Left lung (tissue), 4 donors: ENCODE measurements at regions not wholly inside any gene's neighbourhood (a gene's known extent, or its start where the extent isn't known, plus 50 kb on each side); places are given as distances from the start of the nearest gene placed in this dataset.
"Not testable (repeated sequence)": the region's sequence is repeated elsewhere in the genome, so short reads cannot be mapped to it uniquely, and the experiment has no call there.

Source experiments
- ATAC-seq: fragments of 200-7000 bp; cut with Tn5 transposase; one replicate; pipeline ENCODE4 v1.9.1; 2020; ENCODE audit warnings: moderate library complexity
- DNase-seq, 4 donors: peaks; one replicate each; pipeline ENCODE4 v3.0.0-alpha.2; 2013 to 2020
- H3K27ac ChIP-seq, 2 donors: fragments of 200-600 bp; sonication (generic) in 1 of 2; one replicate each; pipeline versions ENCODE4 v1.5.0 to v1.8.0; 2020 to 2021
- H3K27me3 ChIP-seq, 2 donors: fragments of 200-600 bp; sonication (generic) in 1 of 2; one replicate each; pipeline versions ENCODE4 v1.5.0 to v1.8.0; 2020 to 2021
- H3K36me3 ChIP-seq, 2 donors: fragments of 200-600 bp; sonication (generic) in 1 of 2; one replicate each; pipeline versions ENCODE4 v1.5.0 to v1.8.0; 2020 to 2021
- H3K4me1 ChIP-seq, 2 donors: fragments of 200-600 bp; one replicate each; pipeline ENCODE4 v1.8.0; 2021
- H3K4me3 ChIP-seq, 2 donors: fragments of 200-600 bp; sonication (generic) in 1 of 2; one replicate each; pipeline versions ENCODE4 v1.5.0 to v1.8.0; 2020 to 2021; ENCODE audit warnings: mild to moderate bottlenecking in 1 of 2
- H3K9me3 ChIP-seq, 2 donors: fragments of 200-600 bp; sonication (generic) in 1 of 2; one replicate each; pipeline versions ENCODE4 v1.5.0 to v1.8.0; 2020 to 2021
- intact Hi-C, 2 donors: fragments of 100-400 bp; cut with DNase I; formaldehyde crosslinking; loops; one replicate each; pipeline versions ENCODE4 v1.11.2 to v1.14.2; 2022
- TF ChIP-seq, protein P1 (sequence below), 2 donors: fragments of 200-600 bp; sonication (generic) in 1 of 2; IDR thresholded peaks; one replicate each; pipeline versions ENCODE4 v1.5.0 to v1.8.0; 2021; ENCODE audit warnings: antibody characterized with exemption in 2 of 2
- donor health status: DM: no; HTN: yes; CAD: no.
- donor health status: DM: no; HTN: no; CAD: no.

DNA sequence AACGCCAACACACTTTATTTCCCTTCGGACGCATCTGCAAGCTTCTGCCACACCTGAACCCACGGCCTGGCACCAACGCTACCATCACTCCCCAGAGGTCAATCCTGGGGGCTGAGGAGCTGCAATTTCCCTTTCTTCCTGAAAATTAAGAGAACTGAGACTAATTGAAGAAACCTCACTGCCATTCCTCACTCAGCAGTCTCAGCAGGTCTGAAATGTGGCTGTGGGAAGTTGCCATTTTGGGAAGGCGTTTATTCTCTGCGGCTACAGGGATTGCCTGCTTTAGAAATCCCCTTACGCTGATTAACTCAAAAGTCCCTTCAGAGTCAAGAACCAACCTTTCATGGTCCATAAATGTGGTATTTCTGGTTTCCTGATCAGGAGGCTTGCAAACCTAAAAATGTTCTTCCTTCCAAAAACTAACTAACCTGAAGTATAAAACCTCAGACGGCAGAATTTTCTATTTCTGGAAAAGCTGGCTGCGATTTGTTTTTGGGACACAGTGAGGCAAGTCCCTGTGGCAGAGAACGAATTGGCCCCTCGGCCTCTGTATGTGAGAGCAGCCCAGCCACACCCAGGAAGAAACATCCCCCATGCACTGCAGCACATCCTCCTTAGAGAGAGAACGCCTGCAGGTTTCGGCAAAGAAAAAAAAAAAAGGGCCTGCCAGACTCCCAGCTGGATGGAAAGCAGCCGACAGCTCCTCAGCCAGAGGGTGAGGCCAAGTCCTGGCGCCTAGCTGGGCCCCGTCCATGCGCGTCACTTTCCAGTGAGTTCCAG, 5404.8 kb upstream of the TPTE start:
- H3K9me3 ChIP-seq, H3K36me3 ChIP-seq, H3K27me3 ChIP-seq, intact Hi-C loops, H3K4me3 ChIP-seq, ATAC-seq, H3K27ac ChIP-seq, H3K4me1 ChIP-seq: not testable (repeated sequence)
- DNase-seq = peak in 1 of 4 donors; percentile 6

DNA sequence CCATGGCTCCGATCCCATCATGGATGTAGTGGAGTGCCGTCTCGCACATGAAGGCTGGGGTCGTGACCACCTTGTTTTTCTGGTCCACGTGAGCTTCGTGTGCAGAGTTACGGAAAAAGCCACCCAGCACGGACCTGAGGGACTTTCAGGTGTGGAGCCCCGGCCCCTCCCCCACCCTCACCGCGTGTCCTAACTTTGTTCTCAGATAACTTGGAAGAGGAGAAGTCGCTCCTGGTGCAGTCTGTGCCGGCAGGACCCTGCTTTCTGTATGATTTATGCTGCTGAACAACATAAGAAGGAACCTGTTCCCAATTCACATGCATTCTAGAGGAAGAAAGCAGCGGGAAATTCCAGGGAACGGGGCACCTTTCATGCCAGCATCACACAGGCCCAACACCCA, 5404.2 kb upstream of the TPTE start:
- ATAC-seq, H3K27me3 ChIP-seq, H3K9me3 ChIP-seq, H3K4me3 ChIP-seq, H3K4me1 ChIP-seq, H3K27ac ChIP-seq, H3K36me3 ChIP-seq, intact Hi-C loops: not testable (repeated sequence)
- DNase-seq = peak in 2 of 4 donors; percentile 5 to 11

DNA sequence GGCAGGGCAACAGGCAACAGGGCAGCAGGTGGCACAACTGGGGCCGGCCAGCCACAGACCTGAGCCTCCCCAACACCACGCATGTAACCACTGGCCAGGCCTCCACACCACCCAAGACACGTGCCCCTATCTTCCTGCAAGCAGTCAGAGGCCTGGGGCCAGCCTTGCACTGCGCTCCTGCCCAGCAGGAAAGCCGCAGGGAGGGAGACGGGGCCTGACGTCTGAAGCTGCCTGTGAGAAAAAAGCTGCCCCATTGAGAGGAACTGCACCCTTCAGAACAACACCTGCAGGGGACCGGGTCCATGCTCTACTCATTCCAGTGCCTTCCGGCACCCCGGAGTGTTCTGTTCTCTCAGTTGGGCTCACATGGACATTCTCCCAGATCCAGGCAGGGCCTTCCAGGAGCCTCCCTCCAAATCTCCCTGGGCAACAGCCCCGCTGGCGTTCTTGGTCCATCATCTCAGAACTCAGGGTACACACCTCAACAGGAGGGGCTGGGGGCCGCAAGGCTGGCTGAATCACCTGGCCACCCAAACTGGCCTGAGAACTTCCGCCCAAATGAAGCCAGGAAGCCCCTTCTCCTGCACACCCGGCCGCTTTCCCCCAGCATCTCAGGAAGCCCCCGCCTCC, 5403.6 kb upstream of the TPTE start:
- H3K27ac ChIP-seq, H3K27me3 ChIP-seq, ATAC-seq, intact Hi-C loops, H3K4me3 ChIP-seq, H3K4me1 ChIP-seq, H3K36me3 ChIP-seq, H3K9me3 ChIP-seq: not testable (repeated sequence)
- peak in 2 of 4 donors; percentile 12 to 18 for DNase-seq

DNA sequence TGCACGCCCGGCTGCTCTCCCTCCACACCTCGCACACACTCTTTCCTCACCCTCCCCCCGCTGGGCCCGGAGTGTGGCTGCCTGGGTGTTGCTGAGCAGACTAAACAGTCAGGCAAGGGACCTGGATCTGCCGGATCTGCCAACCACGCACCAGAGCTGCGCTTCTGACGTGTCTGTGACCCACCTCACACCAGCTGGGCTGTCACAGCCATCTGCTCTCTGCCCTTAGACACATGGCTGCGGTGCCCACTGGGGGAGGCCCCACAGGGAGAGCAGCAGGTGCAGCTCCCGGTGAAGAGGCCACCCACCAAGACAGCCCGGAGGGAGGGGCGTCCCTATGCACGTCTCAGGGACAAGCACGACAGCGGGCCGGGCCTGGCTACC, 5403.1 kb upstream of the TPTE start:
- H3K36me3 ChIP-seq, H3K4me3 ChIP-seq, H3K27me3 ChIP-seq, ATAC-seq, H3K27ac ChIP-seq, intact Hi-C loops, H3K9me3 ChIP-seq, H3K4me1 ChIP-seq: not testable (repeated sequence)
- peak in 1 of 4 donors; percentile 37 for DNase-seq

DNA sequence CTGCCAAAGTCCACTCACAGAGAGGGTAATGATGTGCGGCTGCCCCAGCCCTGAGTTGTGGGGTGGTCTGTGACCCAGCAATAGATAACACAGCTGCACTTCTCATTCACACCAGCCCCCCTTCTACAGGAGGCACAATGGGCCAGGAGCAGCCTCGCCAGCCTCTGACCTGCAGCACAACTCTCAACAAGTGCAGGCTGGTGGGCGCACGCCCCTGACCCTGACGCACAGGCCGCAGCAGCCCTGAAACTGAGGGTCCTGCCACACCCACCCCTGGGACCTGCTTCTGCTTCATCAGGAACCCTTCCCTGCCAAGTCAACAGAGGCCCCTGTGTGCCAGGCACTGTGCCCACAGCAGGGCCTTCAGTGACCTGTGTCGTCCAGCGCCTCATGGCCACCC, 5402.2 kb upstream of the TPTE start:
- peak in 1 of 4 donors; percentile 57 for DNase-seq
- intact Hi-C loops, H3K27ac ChIP-seq: not testable (repeated sequence)

DNA sequence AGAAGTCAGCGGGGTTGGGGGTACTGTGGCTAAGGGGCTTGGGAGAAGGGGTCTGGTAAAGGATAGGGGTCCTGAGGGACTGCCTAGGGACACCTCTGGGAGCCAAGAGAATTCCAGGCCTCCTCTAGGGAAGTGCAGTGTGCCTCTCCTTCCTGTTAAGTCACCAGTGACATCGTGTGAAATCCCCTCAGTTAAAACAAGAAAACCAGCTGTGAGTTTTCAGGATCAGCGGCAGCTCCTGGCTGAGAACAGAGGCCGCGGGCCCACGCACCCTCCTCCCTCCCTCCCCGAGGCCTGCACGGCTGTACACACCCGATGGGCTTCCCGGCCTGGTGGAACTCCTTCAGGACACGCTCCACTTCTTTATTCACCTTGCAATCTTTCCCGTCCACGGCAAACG, 5400.0 kb upstream of the TPTE start:
- DNase-seq = peak; percentile 1 to 68 (median 38)
- H3K36me3 ChIP-seq, H3K4me1 ChIP-seq, H3K4me3 ChIP-seq, H3K9me3 ChIP-seq, intact Hi-C loops, H3K27me3 ChIP-seq: not testable (repeated sequence)
- ATAC-seq = peak; percentile 3
- peak overlapping the region in 1 of 2 donors; percentile 63 for H3K27ac ChIP-seq

More for the DNA sequence above, 5402.2 kb upstream of the TPTE start:
- H3K4me1 ChIP-seq, H3K27me3 ChIP-seq, ATAC-seq, H3K4me3 ChIP-seq, H3K9me3 ChIP-seq, H3K36me3 ChIP-seq: not testable (repeated sequence)

DNA sequence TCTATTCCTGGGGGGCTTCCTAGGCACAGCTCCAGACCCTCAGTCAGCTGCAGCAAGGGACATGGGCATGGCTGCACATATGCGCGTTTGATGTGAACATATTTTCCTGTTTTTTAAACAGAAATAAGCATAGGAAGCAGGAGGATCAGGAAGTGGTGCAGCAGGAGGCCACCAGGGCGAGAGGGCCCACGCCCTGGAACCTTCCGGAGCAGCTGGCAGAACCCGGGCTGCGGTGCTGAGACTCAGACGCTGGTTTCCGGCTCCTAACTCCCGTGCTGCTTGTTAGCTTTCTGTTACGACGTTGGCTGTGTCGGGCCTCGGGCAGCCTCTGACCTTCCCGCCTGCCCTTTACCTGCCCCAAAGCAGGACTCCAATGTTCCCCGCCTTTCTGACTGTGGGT, 5399.5 kb upstream of the TPTE start:
- intact Hi-C loops, DNase-seq: not testable (repeated sequence)
- H3K27ac ChIP-seq = peak overlapping the region; percentile 39 to 53

DNA sequence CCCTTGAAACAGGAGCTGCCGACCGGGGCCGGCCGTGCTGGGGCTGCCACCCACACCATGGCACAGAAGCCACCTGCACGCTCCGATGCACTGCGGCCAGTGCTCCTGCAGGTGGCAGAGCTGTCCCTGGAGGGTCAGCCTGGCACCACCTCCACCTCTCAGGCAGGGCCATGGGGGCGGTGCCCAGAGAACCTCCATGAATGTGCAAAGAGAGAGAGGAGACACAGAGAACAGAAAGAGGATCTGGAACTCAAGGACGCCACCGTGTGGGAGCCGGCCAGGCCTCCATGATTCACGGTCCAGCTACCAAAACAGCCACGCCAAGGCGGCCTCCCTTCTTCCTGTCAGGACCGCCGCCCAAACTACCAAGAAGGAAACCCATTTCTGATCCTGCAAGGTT, 5397.7 kb upstream of the TPTE start:
- DNase-seq (peak in 2 of 4 donors; percentile 71 to 89), ATAC-seq (peak; percentile 74)
- H3K4me3 ChIP-seq, H3K36me3 ChIP-seq, H3K27ac ChIP-seq, H3K27me3 ChIP-seq, intact Hi-C loops, H3K4me1 ChIP-seq, H3K9me3 ChIP-seq: not testable (repeated sequence)
- TF ChIP-seq, protein P1, sequence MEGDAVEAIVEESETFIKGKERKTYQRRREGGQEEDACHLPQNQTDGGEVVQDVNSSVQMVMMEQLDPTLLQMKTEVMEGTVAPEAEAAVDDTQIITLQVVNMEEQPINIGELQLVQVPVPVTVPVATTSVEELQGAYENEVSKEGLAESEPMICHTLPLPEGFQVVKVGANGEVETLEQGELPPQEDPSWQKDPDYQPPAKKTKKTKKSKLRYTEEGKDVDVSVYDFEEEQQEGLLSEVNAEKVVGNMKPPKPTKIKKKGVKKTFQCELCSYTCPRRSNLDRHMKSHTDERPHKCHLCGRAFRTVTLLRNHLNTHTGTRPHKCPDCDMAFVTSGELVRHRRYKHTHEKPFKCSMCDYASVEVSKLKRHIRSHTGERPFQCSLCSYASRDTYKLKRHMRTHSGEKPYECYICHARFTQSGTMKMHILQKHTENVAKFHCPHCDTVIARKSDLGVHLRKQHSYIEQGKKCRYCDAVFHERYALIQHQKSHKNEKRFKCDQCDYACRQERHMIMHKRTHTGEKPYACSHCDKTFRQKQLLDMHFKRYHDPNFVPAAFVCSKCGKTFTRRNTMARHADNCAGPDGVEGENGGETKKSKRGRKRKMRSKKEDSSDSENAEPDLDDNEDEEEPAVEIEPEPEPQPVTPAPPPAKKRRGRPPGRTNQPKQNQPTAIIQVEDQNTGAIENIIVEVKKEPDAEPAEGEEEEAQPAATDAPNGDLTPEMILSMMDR (IDR thresholded peaks at IDR 0.05) = peak; percentile 24 to 39

More for the DNA sequence above, 5399.5 kb upstream of the TPTE start:
- not testable (repeated sequence) for H3K27me3 ChIP-seq, H3K9me3 ChIP-seq, H3K36me3 ChIP-seq, H3K4me1 ChIP-seq, H3K4me3 ChIP-seq
- ATAC-seq = peak; percentile 2

DNA sequence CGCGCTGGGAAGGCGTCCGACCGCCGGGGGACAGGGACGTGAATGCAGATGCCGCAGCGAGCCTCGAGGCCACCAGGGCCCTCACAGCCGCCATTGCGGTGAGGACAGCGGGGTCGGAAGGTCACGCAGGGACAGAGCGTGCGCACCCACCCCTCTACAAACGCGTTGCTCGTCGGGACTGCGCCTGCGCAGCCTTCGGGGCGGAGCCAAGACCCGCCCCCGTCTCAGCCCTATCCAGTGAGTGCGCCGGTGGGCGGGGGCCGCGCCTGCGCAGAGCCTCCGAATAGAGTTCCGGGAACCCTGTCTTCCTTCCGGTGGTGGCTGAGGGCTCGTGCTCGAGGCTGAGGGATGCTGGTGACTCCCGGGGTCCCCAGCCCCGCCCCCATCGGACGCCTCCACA, 5393.1 kb upstream of the TPTE start:
- H3K4me1 ChIP-seq, intact Hi-C loops, H3K36me3 ChIP-seq, H3K9me3 ChIP-seq, H3K27me3 ChIP-seq: not testable (repeated sequence)
- Histone ChIP-seq H3K27ac (peak overlapping the region; percentile 55 to 59), H3K4me3 (peak overlapping the region; percentile 24 to 46)
- peak; percentile 84 to 98 (median 94) for DNase-seq
- peak; percentile 90 for ATAC-seq

DNA sequence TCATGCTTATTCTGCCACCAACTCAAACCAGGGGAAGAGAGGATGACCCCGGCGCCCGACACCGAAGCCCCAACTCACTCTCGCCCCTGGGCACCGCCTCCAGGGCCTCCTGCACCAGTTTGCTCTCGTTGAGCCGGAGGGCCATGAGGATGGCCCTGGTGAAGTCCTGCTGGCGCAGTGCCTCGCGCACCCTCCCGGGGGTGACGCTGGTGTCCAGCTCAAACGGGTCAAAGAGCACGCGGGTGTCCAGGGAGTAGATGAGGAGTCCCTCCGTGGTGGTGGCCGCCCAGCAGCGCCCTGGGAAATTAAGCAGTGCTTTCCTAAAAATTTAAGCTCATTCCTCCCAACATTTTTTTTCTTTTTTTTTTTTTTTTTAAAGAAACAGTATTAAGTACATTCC, 5387.6 kb upstream of the TPTE start:
- H3K36me3 ChIP-seq, H3K9me3 ChIP-seq, H3K27ac ChIP-seq, H3K4me1 ChIP-seq, H3K4me3 ChIP-seq, DNase-seq, H3K27me3 ChIP-seq, intact Hi-C loops, ATAC-seq: not testable (repeated sequence)

DNA sequence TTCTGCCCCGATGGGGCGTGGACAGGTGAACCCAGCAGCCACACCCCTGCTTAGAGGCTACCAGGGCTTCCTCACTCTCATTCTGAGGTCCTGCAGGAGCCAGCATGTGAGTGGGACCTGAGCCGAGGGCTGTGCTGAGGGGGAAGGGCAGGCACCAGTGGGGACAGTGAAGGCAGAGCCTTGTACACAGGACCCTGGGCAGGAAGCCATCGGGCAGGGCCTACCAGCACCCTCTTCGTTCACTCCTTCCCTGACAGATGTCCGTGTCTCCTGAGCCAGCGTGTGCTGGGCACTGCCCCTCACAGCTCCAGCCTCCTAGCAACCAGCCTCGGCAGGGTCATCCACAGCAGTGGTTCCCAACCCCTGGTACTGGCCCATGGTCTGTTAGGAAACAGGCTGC, 5385.0 kb upstream of the TPTE start:
- intact Hi-C loops, H3K4me1 ChIP-seq, H3K36me3 ChIP-seq, ATAC-seq, H3K27me3 ChIP-seq, H3K4me3 ChIP-seq, H3K9me3 ChIP-seq, H3K27ac ChIP-seq: not testable (repeated sequence)
- DNase-seq = peak in 1 of 4 donors; percentile 17

DNA sequence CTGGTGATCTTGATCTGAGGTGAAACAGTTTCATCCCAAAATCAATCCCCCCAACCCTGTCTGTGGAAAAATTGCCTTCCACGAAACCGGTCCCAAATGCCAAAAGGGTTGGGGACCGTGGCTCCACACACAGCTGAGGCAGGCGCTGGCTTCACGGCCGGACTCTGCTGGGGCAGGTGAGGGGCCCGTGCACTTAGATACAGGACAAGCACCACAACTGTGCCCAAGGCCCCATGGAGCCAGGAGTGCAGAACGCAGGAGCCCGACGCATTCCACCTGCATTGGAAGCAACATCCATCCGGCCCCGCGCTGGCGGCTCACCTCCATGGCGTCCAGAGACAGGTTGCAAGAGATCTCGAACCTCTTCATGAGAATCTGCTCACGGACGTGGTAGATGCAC, 5384.4 kb upstream of the TPTE start:
- H3K36me3 ChIP-seq, H3K9me3 ChIP-seq, H3K4me1 ChIP-seq, intact Hi-C loops, H3K4me3 ChIP-seq, H3K27me3 ChIP-seq, H3K27ac ChIP-seq, ATAC-seq: not testable (repeated sequence)
- peak in 1 of 4 donors; percentile 5 for DNase-seq
